CD4-positive, alpha-beta T cell treated with Interleukin-1 beta for 1 hour (primary cell): ENCODE measurements at regions not wholly inside any gene's neighbourhood (a gene's known extent, or its start where the extent isn't known, plus 50 kb on each side); places are given as distances from the start of the nearest gene placed in this dataset.
"Not testable (repeated sequence)": the region's sequence is repeated elsewhere in the genome, so short reads cannot be mapped to it uniquely, and the experiment has no call there.

Source experiments
- DNase-seq, 2 donors: peaks; one replicate each; pipeline ENCODE4 v3.0.0-alpha.2; 2020 to 2022

DNA sequence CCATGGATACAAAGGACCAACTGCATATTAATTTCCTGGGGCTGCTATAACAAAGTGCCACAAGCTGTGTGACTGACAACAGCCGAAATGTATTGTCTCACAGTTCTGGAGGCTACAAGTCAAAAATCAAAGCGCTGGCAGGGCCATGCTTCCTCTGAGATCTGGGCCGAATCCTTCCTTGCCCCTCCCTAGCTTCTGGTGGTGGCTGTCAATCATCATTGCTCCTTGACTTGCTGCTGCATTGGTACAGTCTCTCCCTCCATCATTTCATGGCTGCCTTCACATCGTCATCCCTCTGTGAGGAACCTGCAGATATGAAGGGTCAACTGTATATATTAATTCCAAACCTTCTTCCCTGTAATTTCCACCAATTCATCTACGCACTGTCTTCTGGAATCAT lies 118.3 kb downstream of the EXOC5 start:
- no peak for DNase-seq

DNA sequence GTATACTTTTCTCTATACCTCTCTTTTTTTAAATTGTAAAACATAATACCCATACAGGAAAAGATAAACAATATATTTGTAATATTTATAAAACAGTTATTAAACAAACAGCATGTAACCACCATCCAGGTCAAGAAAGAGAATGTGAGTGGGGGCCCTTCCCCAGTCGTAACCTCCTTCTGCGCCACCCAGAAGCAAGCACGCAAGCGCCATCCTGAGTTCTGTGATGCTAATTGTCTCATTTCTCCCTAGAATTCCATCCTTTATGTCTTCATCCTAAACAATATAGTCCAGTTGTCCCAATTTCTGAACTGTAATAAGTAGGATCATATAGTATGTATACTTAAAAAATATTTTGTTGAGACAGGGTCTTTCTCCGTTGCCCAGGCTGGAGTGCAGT lies 129.5 kb downstream of the EXOC5 start:
- DNase-seq: no peak

GRCh38 chr14:57136669-57137328 lies 131.9 kb downstream of the EXOC5 start:
- DNase-seq: no peak

DNA sequence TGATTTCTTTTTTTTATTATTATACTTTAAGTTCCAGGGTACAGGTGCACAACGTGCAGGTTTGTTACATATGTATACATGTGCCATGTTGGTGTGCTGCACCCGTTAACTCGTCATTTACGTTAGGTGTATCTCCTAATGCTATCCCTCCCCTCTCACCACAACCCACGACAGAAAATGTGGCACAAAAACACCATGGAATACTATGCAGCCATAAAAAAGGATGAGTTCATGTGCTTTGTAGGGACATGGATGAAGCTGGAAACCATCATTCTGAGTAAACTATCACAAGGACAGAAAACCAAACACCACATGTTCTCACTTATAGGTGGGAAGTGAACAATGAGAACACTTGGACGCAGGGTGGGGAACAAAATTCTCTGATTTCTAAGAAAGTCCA lies 140.9 kb downstream of the EXOC5 start:
- DNase-seq: not testable (repeated sequence)

DNA sequence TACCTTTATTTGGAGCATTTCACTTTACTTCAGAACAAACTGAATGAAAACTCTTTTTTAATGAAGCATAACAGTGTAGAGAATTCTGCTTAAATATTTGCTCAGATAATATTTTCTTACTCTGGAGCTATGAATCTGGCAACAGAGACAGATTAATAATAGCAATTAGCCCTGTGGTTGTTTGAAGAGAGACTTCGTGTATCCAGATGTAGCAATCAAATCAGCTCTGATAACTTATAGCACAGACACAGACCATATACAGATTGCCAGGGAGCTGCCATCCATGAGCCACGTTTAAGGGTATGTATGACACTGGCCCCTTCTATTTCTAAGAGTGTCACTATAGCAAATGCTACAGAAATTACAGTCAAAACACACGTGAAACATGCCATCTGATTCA lies 146.6 kb downstream of the EXOC5 start:
- no peak for DNase-seq

- DNase-seq: not testable (repeated sequence)
Measured at GRCh38 chr14:57112072-57112807, 156.5 kb downstream of the EXOC5 start.

GRCh38 chr14:57110411-57110810 lies 158.3 kb downstream of the EXOC5 start:
- DNase-seq: not testable (repeated sequence)

GRCh38 chr14:57091030-57091608 lies 177.6 kb downstream of the EXOC5 start:
- no peak for DNase-seq

GRCh38 chr14:57089901-57090300 lies 178.8 kb downstream of the EXOC5 start:
- no peak for DNase-seq

DNA sequence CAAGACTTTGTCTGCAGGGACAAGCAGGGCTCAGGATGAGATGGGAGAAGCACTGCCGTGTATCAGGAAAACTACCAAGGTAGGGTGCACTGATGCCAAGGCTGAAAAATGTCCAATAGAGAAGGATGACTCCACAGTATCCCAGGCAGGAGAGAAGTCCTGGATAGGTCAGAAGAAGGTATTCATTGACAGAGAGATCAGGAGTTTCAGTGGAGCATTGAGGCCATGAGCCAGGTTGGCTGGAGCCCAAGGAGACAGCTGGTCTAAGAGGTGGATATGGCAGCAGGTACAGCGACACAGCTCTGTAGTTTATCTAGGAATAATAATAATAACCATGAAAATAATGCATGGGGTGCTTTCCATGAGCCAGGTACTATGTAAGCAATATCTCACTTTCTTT lies 180.9 kb downstream of the EXOC5 start:
- no peak for DNase-seq

DNA sequence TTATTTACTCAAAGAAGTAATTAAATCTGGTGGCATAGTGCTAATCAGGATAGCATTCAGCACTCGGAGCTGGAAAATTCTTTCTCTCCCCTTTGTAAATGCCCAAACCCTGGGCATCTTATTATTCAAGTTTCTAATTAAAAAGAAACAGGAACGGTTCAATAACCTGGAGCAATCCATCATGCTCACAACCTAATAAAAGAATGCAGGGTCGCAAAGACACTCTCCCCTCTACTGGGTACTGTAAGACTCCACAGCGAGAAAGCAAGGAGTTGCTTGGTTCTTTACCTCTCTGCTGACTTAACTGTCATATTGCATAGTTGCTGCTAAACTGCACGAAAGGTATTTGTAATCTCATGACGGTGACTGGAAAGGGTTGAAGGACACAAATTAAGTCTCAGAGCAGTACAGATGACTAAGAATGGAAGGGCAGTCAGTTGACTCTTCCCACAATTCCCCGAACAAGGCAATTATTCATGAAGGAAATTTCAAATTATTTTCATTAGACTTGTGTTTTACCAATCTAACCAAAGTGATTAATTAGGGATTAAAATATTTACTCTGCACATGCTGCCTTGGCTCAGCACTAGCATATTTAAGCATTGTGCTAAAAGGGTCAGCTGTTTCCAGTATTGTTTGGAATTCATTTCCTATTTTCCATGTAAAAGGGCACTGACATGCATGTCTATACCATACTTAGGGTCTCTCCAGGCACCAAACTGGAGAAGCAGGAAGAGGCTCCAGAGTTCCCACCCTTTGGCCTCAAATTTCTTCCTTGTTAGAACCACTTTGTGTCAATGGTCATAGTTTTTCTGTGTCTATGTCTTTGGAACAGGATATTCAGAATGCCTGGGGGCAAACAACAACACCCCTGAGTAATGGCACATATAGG lies 182.2 kb downstream of the EXOC5 start:
- DNase-seq: no peak

DNA sequence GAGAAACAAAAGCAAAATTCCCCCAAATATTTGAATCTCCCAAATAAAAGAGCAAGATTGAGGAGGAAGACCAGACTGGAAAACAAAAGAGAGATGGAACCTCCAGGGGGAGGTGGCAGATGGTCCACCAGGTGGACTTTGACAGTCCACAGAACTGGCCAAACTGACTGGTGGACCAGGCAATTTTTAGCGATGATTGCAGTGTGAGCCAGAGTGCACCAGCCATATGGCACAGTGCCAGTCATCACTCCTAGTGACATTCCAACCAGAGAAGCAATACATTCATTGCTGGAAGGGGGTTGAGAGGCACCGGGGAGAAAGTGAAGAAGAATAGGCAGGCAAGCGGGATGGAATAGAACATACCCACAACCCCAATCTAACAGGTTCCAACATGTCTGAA lies 182.9 kb downstream of the EXOC5 start:
- no peak for DNase-seq

- DNase-seq: no peak
Measured at GRCh38 chr14:57085043-57085442, 183.7 kb downstream of the EXOC5 start.

GRCh38 chr14:57080691-57081090 lies 188.0 kb downstream of the EXOC5 start:
- no peak for DNase-seq

- DNase-seq: no peak
Measured at GRCh38 chr14:57078054-57078453, 190.7 kb downstream of the EXOC5 start.

DNA sequence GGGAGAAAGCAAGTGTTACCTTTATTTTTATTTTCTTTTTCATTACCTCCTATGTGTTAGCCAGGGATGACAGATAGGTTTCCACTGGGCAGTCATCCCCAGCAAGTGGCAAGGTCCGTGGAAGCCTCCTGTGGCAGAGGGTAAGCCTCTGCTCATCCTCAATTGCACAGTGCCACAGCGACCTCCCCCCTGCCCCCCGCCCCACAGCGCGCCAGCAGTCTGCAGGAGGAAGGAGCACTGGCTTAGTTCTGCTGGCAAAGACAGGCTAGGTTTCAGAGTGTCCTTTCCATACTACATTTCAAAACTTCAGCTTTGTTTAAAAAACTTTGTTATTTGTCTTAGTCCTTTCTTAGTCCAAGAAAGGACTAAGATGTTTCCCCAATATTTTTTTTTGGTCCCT lies 194.7 kb downstream of the EXOC5 start:
- no peak for DNase-seq

- no peak for DNase-seq
Measured at GRCh38 chr14:57071639-57072038, 197.1 kb downstream of the EXOC5 start.

DNA sequence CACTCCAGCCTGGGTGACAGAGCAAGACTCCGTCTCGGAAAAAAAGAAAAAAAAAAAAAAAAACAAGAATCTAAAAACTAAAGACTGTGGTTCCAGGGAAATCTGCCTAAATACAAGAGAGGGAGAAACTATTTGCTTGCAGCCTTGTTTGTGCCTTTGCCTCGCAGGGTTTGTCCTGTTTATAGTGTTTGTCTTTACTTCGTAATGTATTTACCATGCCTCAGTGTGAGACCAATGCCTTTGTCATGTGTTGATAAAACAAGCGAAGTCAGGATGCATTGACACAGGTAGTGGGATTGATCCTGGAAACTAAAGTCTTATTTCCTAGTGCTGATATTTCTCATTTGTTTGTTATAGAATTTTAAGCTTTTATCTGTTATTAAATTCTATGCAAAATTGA lies 199.0 kb downstream of the EXOC5 start:
- no peak for DNase-seq

DNA sequence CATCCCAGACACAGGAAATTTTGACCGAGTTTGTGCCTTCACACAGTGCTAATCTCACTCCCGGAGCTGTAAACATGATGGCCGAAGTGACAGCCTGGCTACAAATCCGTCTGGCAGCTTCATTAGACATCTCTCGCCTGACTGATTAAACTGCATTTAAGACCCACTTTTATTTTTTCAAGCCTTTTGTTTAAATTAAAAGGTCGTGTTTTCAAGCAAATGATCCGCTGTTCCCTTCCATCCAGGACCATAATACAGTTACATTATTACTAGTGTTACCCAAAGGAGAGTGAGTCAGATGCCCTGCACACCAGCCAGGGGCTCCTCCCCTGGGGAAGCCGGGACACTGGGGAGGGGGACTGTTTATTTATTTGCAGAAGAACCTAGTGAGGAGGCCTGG lies 200.2 kb downstream of the EXOC5 start:
- DNase-seq: no peak

- DNase-seq: peak in 1 of 2 donors; percentile 2
Measured at GRCh38 chr14:57066887-57067513, 201.7 kb downstream of the EXOC5 start.

DNA sequence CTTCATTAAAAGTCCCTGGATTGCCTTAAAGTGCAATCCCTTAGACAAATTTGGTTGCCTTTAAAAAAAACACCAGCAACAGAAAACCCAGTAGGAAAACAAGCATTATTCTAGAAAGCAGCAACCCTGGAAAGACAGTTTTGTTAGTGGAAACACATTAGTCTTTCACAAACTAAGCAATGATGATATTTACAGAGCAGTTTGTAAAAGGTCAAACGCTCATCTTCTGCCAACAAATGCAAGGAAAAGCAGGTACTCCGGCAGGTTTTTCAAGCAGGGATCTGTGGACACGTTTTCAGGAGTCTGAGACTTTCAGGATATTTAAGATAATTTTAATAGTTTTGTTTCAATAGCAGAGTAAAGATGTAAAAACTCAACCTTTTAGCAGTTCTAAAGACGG lies 202.2 kb downstream of the EXOC5 start:
- DNase-seq: no peak

GRCh38 chr14:57061009-57061711 lies 207.5 kb downstream of the EXOC5 start:
- DNase-seq: no peak
